ENCODE measurements at regions not wholly inside any gene's neighbourhood (a gene's known extent, or its start where the extent isn't known, plus 50 kb on each side); places are given as distances from the start of the nearest gene placed in this dataset.

- TF ChIP-seq EZH2 (IDR thresholded peaks at IDR 0.05; ENCODE audit: borderline replicate concordance, insufficient read depth, low read depth, low read length, poor library complexity, severe bottlenecking) = no peak
- TF ChIP-seq CTCF (IDR thresholded peaks at IDR 0.05) = no peak
Observed at GRCh38 chr15:31456354-31457060, 129.9 kb downstream of the KLF13 start.

Measured in B cell (primary cell).